ENCODE measurements at regions not wholly inside any gene's neighbourhood (a gene's known extent, or its start where the extent isn't known, plus 50 kb on each side); places are given as distances from the start of the nearest gene placed in this dataset.

DNA sequence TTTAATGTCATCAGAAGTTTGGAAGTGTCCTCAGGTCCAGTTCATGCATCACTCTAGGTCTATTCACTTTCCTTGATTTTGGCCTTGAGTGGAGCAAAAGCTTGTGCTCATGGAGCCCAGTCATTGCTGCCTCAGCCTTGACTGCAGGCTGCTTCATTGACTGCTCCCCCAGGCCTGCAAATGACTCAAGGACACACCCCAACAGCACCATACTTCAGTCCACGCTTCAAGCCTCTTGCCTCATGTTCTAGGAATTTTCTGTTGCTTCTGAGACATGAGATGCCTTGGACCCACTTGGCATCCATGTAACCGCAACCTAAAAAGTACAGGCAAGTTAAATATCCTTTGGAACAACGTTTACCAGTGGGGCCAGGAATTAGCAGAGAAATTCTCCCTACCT, 193.7 kb downstream of the PIK3R1 start:
- intact Hi-C loops (cut with DNase I), result no loop called here
- no peaks in the 10 kb centered on the region for H3K27me3 ChIP-seq

DNA sequence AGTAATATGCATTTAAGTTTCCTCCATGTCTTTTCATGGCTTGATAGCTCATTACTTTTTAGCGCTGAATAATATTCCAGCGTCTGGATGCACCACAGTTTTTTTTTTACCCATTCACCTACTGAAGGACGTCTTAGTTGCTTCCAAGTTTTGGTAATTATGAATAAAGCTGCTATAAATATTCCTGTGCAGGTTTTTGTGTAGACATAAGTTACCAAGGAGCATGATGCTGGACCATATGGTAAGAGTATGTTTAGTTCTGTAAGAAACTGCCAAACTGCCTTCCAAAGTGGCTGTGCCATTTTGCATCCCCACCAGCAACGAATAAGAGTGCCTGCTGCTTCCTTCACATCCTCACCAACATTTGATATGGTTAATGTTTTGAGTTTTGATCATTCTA, 195.6 kb downstream of the PIK3R1 start:
- intact Hi-C loops (cut with DNase I), result no loop called here
- no peak overlapping the region for H3K4me3 ChIP-seq
- H3K27me3 ChIP-seq, result no peaks in the 10 kb centered on the region
- TF ChIP-seq, protein P1, sequence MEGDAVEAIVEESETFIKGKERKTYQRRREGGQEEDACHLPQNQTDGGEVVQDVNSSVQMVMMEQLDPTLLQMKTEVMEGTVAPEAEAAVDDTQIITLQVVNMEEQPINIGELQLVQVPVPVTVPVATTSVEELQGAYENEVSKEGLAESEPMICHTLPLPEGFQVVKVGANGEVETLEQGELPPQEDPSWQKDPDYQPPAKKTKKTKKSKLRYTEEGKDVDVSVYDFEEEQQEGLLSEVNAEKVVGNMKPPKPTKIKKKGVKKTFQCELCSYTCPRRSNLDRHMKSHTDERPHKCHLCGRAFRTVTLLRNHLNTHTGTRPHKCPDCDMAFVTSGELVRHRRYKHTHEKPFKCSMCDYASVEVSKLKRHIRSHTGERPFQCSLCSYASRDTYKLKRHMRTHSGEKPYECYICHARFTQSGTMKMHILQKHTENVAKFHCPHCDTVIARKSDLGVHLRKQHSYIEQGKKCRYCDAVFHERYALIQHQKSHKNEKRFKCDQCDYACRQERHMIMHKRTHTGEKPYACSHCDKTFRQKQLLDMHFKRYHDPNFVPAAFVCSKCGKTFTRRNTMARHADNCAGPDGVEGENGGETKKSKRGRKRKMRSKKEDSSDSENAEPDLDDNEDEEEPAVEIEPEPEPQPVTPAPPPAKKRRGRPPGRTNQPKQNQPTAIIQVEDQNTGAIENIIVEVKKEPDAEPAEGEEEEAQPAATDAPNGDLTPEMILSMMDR (IDR thresholded peaks at IDR 0.05), result no peak
- H3K9me3 ChIP-seq, result no peaks in the 10 kb centered on the region
- H3K36me3 ChIP-seq, result no peaks in the 10 kb centered on the region
- H3K27ac ChIP-seq, result no peak overlapping the region
- ATAC-seq (no peak), DNase-seq (no peak)
- H3K4me1 ChIP-seq, result peaks cover 6 to 20% of the 10 kb centered on the region in 2 donors

More for the DNA sequence above, 193.7 kb downstream of the PIK3R1 start:
- Histone ChIP-seq H3K27ac (no peak overlapping the region), H3K9me3 (no peaks in the 10 kb centered on the region), H3K36me3 (no peaks in the 10 kb centered on the region), H3K4me3 (no peak overlapping the region), H3K4me1 (peaks cover 6 to 13% of the 10 kb centered on the region in 2 donors)
- TF ChIP-seq, protein P1 (IDR thresholded peaks at IDR 0.05), result no peak
- ATAC-seq, result no peak
- DNase-seq, result no peak

DNA sequence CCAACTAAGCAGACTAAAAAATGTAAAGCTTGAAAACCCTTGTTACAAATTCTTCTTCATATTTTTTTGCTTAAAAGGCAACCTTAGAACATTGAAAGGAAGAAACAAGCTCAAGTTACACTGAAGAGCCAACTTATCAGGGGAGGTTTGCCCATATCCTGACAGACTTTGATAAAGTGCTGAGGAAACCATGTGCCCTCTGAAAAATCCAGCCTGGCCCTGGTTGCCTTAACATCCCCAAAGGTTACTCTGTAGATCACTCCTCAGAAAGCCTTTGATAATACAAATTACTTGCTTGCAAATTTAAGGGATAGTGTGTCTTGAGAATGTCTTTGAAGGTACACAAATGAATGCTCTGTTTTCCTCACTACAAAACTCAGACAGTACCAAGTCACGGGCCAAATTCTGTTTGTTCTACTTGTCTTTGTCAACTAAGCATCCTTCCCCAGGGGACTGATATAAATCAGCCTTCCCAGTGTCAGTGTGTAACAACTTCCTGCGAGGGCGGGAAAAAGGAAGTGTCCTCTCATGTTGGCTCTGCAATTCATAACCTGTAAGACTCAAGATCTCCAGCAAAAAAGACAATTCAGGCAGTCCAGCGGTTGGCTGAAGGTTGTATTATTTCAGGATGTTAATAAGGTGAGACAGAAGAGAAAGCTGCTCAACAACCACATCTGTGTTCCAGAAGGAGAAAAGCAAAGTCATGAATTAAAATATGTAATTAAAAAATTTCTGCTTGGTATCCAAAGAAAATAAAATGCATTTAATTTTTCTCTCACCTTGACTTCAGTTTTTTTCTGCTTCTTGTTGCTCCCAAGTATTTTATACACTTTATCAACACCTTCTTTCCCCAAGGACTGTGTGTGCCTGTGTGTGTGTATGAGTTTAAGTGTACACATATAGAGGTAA, 199.9 kb downstream of the PIK3R1 start:
- no peaks in the 10 kb centered on the region for H3K27me3 ChIP-seq
- intact Hi-C loops (cut with DNase I), result no loop called here
- no peak overlapping the region for H3K27ac ChIP-seq
- peaks cover 0 to 20% of the 10 kb centered on the region in 2 donors for H3K4me1 ChIP-seq
- DNase-seq (no peak), ATAC-seq (no peak)
- no peaks in the 10 kb centered on the region for H3K36me3 ChIP-seq
- H3K4me3 ChIP-seq, result no peak overlapping the region
- TF ChIP-seq, protein P1 (IDR thresholded peaks at IDR 0.05), result no peak
- no peaks in the 10 kb centered on the region for H3K9me3 ChIP-seq

DNA sequence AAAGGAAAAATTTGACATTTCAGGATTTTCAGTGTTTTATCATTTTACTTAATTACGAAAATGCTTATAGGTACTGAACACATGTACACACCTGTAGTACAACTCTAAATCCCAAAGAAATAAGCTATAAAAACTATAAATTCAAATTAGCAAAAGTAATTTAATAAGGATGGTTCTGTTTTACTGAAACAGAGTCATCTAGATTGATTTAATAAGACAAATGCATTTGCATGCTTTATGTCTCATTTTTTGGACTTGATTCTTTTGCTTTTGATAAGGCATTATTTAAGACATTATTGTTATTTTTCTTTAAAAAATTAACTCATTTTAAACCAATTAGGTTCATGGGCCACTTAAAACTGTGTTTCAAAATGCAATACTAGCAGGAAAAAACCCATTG, 201.2 kb downstream of the PIK3R1 start:
- no peak overlapping the region for H3K4me3 ChIP-seq
- no peaks in the 10 kb centered on the region for H3K36me3 ChIP-seq

DNA sequence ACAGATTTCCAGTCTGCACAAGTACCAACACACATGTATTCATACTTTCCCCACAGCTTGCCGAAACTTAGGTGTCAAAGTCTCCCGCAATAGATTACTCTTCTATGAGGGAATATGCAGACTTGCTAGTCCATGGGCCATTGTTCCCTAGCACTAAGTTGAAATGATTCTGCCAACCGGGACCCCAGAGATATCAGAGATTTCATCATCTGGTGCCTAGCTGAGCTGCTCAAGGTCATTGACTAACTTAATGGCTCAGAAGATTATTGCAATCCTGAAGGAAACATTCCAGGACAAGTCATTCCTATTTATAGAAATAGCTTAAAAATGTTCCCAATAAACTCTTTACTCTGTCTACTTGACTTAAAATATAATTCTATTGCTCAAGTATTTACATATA, 202.6 kb downstream of the PIK3R1 start:
- TF ChIP-seq, protein P1 (IDR thresholded peaks at IDR 0.05), result no peak
- no peaks in the 10 kb centered on the region for H3K27me3 ChIP-seq
- H3K27ac ChIP-seq, result no peak overlapping the region
- DNase-seq (no peak), ATAC-seq (no peak)
- intact Hi-C loops (cut with DNase I), result no loop called here
- no peaks in the 10 kb centered on the region for H3K36me3 ChIP-seq
- H3K4me3 ChIP-seq, result no peak overlapping the region
- no peaks in the 10 kb centered on the region for H3K9me3 ChIP-seq
- peaks cover 0 to 23% of the 10 kb centered on the region in 2 donors for H3K4me1 ChIP-seq

More for the DNA sequence above, 201.2 kb downstream of the PIK3R1 start:
- DNase-seq, result no peak
- H3K4me1 ChIP-seq, result peaks cover 0 to 23% of the 10 kb centered on the region in 2 donors
- H3K27me3 ChIP-seq, result no peaks in the 10 kb centered on the region
- intact Hi-C loops (cut with DNase I), result no loop called here
- no peak overlapping the region for H3K27ac ChIP-seq
- ATAC-seq, result no peak
- H3K9me3 ChIP-seq, result no peaks in the 10 kb centered on the region
- TF ChIP-seq, protein P1 (IDR thresholded peaks at IDR 0.05), result no peak
